ENCODE measurements at regions not wholly inside any gene's neighbourhood (a gene's known extent, or its start where the extent isn't known, plus 50 kb on each side); places are given as distances from the start of the nearest gene placed in this dataset.
A peak's percentile ranks its signal among the peaks of the same experiment; 100 is the strongest.

DNA sequence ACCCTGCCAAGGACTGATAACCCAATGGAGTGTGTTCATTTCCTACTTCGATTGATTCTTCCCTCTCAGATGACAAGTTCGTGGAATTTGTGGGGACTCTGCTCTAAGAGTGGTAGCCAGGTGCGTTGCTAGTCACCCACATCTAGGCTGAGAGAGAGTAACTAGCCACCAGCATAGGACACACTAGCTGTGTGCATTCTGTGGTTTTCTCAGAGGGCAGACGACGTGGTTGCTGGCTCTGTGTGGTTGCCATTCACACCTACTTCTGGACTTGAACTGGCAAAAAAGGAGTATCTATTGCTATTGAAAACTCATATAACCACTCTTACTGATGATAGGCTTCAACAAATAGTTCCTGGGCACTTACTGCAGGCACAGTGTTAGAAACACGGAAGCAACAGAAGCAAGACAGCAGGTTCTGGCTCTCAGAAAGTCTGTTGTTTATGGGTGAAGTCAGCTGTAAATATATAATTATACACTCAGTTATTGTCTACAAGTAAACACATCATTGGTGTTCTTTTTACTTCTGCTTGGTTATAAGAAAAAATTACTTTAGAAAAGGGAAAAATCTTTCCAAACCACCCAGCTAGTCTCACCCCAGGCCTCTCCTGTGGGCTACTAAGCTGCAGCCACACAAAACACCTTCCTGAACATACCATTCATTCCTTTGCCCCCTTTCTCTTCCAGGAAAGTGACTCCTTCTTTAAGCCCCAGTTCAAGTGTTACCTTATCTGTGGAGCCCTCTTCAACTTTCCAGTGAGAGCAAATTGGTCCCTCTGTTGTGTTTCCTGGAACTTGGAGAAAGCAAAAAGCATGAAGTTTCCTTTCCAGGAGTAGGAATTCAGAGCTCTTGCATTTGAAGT lies 151.1 kb upstream of the HAPLN1 start:
- no peaks in the 10 kb centered on the region for H3K36me3 ChIP-seq (ENCODE audit: control insufficient read depth in 2 of 4, insufficient read depth in 4 of 4, low read length in 3 of 4)
- no peak overlapping the region for H3K4ac ChIP-seq (replicated peaks; ENCODE audit: insufficient read length, low read depth, low read length)
- FAIRE-seq (no peak), DNase-seq (ENCODE audit: low read depth in 1 of 2, low spot score in 2 of 2) (no peak)
- no peak overlapping the region for H3K23ac ChIP-seq (ENCODE audit: insufficient read length)
- no peak overlapping the region for H4K91ac ChIP-seq (replicated peaks; ENCODE audit: insufficient read length, low read length)
- H3K14ac ChIP-seq (ENCODE audit: insufficient read length) = no peak overlapping the region
- no peaks in the 10 kb centered on the region for H3K4me1 ChIP-seq (replicated peaks in 1 of 4; ENCODE audit: control insufficient read depth in 3 of 4, insufficient read depth in 4 of 4, low read length in 3 of 4)
- no peaks in the 10 kb centered on the region for H3K79me2 ChIP-seq (ENCODE audit: control insufficient read depth in 1 of 2, insufficient read depth in 2 of 2, low read length in 2 of 2)
- no peak overlapping the region for H3K27ac ChIP-seq (ENCODE audit: low read depth, low read length)
- no peak overlapping the region for H2BK120ac ChIP-seq (replicated peaks; ENCODE audit: low read depth, low read length)
- H3K27me3 ChIP-seq (replicated peaks in 1 of 4; ENCODE audit: control insufficient read depth in 3 of 4, extremely low read depth in 1 of 4, insufficient read depth in 3 of 4, low read length in 3 of 4) = no peaks in the 10 kb centered on the region
- CTCF ChIA-PET (ENCODE audit: partially characterized antibody) = interaction anchor here (1.0 to 1.4 kb wide), 2 partner anchors 55 to 56 kb away, joined by 3 read pairs; no protein-coding TSS in a partner anchor
- no peaks in the 10 kb centered on the region for H3K79me1 ChIP-seq (ENCODE audit: low read depth, low read length)
- TF ChIP-seq PHF8 (conservative IDR thresholded peaks at IDR 0.05; ENCODE audit: low read depth, low read length) = no peak
- no peak for TF ChIP-seq SP4 (IDR thresholded peaks at IDR 0.05; ENCODE audit: low read length)
- TF ChIP-seq CBX8 (IDR thresholded peaks at IDR 0.05; ENCODE audit: borderline replicate concordance, low read depth, low read length) = no peak
- TF ChIP-seq SP2 (IDR thresholded peaks at IDR 0.05; ENCODE audit: low read length) = no peak
- TF ChIP-seq ATF3 (IDR thresholded peaks at IDR 0.05; ENCODE audit: insufficient read depth, low read depth, low read length) = no peak
- TF ChIP-seq RXRA (IDR thresholded peaks at IDR 0.05; ENCODE audit: insufficient read depth, low read depth, low read length) = no peak
- TF ChIP-seq MAX (IDR thresholded peaks at IDR 0.05) = no peak
- no peak overlapping the region for H3K9ac ChIP-seq (replicated peaks in 1 of 4; ENCODE audit: extremely low read depth in 1 of 4, low read depth in 3 of 4, low read length in 3 of 4)
- POLR2A ChIA-PET (ENCODE audit: partially characterized antibody) = no interaction called here
- H2AK5ac ChIP-seq (ENCODE audit: low read depth, low read length) = no peak overlapping the region
- no peak overlapping the region for H2BK12ac ChIP-seq (ENCODE audit: low read depth, low read length)
- peak overlapping the region; percentile 84; the same call in 1 of the 2 replicates for H2AFZ ChIP-seq (ENCODE audit: low read length)
- no peak overlapping the region for H2BK20ac ChIP-seq (ENCODE audit: low read length)
- H3K4me3 ChIP-seq (ENCODE audit: extremely low read depth in 1 of 4, insufficient read depth in 2 of 4, low read depth in 3 of 4, low read length in 4 of 4) = no peak overlapping the region
- no peak overlapping the region for H2BK15ac ChIP-seq (ENCODE audit: low read length)
- H3K4me2 ChIP-seq (ENCODE audit: insufficient read depth in 1 of 2, low read depth in 2 of 2, low read length in 2 of 2) = no peak overlapping the region
- no peak overlapping the region for H4K5ac ChIP-seq (ENCODE audit: insufficient read length, low read depth, low read length)
- no peaks in the 10 kb centered on the region for H3K23me2 ChIP-seq (ENCODE audit: low read depth, low read length)
- no peak overlapping the region for H3K18ac ChIP-seq (ENCODE audit: extremely low read depth, low read length)
- 77% methylated on average over 6 of the region's 6 CpGs; no CpG with 5 or more reads in 1 of the 2 experiments for WGBS, 2 experiments (ENCODE audit: extremely low coverage in 1 of 2, insufficient coverage in 1 of 2, insufficient read length in 1 of 2, insufficient replicate concordance in 2 of 2, low coverage in 1 of 2, low lambda C conversion rate in 2 of 2, missing lambda C conversion rate in 1 of 2)
- H4K20me1 ChIP-seq (replicated peaks in 1 of 2; ENCODE audit: control insufficient read depth in 1 of 2, insufficient read depth in 2 of 2, low read length in 2 of 2) = no peaks in the 10 kb centered on the region
- no peak overlapping the region for H3K56ac ChIP-seq (replicated peaks; ENCODE audit: insufficient read length, low read depth, low read length)
- no peak overlapping the region for H2BK5ac ChIP-seq (ENCODE audit: low read depth, low read length)
- H3K9me3 ChIP-seq (ENCODE audit: insufficient read depth in 2 of 2, low read depth in 1 of 2, low read length in 1 of 2) = no peaks in the 10 kb centered on the region
- H4K8ac ChIP-seq (ENCODE audit: extremely low read depth, insufficient read depth, low read length) = no peak overlapping the region
